IMR-90 (cell line): ENCODE measurements at regions not wholly inside any gene's neighbourhood (a gene's known extent, or its start where the extent isn't known, plus 50 kb on each side); places are given as distances from the start of the nearest gene placed in this dataset.

ENCODE experiments used
- ATAC-seq: fragments of 200-7000 bp; cut with Tn5 transposase; 2 replicates; pipeline ENCODE4 v1.9.1; 2020; ENCODE audit warnings: low read depth, mild to moderate bottlenecking, moderate library complexity
- BruUV-seq: library from RNA; stranded (reverse); fragments of 400-500 nt; replicated peaks from 2 replicates; lab custom pipeline; 2021; lab: Mats Ljungman, UMichigan
- CTCF ChIA-PET: fragments of 300-600 bp; formaldehyde crosslinking; extraction: SDS; loops from one replicate; lab custom pipeline; 2021; ENCODE audit warnings: antibody characterized with exemption; lab: Yijun Ruan, JAX
- POLR2A ChIA-PET: fragments of 300-600 bp; sonication (Branson Sonifier 250); formaldehyde crosslinking; loops from one replicate; lab custom pipeline; 2022; ENCODE audit warnings: antibody characterized with exemption; ENCODE audit not compliant: unreplicated experiment; lab: Charles Lee
- DNase-seq: peaks from one replicate; pipeline ENCODE4 v3.0.0; 2013
- H2AFZ ChIP-seq: replicated peaks from 2 replicates; pipeline ENCODE3; 2013; ENCODE audit warnings: low read length, mild to moderate bottlenecking; ENCODE audit not compliant: poor library complexity
- H2AK5ac ChIP-seq: 2 replicates; pipeline ENCODE4 v1.6.1; 2013; ENCODE audit warnings: low read depth, low read length, inconsistent platforms
- H2AK9ac ChIP-seq: replicated peaks from 2 replicates; pipeline ENCODE3; 2013; ENCODE audit warnings: mild to moderate bottlenecking, low read depth, low read length, moderate library complexity; ENCODE audit not compliant: poor library complexity
- H2BK120ac ChIP-seq: 2 replicates; pipeline ENCODE4 v1.6.1; 2013; ENCODE audit warnings: low read depth, low read length, inconsistent platforms
- H2BK15ac ChIP-seq: 3 replicates; pipeline ENCODE4 v1.6.1; 2013; ENCODE audit warnings: low read depth, low read length, inconsistent platforms
- H2BK20ac ChIP-seq: 2 replicates; pipeline ENCODE4 v1.6.1; 2013; ENCODE audit warnings: low read depth, mild to moderate bottlenecking, inconsistent platforms, low read length, moderate library complexity
- H2BK5ac ChIP-seq: 2 replicates; pipeline ENCODE4 v1.6.1; 2013; ENCODE audit warnings: mild to moderate bottlenecking, low read depth, low read length, inconsistent platforms; ENCODE audit not compliant: poor library complexity, severe bottlenecking
- H3K14ac ChIP-seq: replicated peaks from 2 replicates; pipeline ENCODE4 v1.6.1; 2013; ENCODE audit warnings: low read depth, low read length, inconsistent platforms
- H3K18ac ChIP-seq: 2 replicates; pipeline ENCODE4 v1.6.1; 2013; ENCODE audit warnings: low read depth, low read length, control low read depth
- H3K23ac ChIP-seq: 2 replicates; pipeline ENCODE4 v1.6.1; 2013; ENCODE audit warnings: low read depth, low read length, inconsistent platforms
- H3K27ac ChIP-seq: 2 replicates; pipeline ENCODE4 v1.5.1; 2013; ENCODE audit warnings: mild to moderate bottlenecking, control low read depth, low read length; ENCODE audit not compliant: insufficient read depth
- H3K27me3 ChIP-seq: 2 replicates; pipeline ENCODE4 v1.6.1; 2013; ENCODE audit warnings: low read length; ENCODE audit not compliant: control insufficient read depth, insufficient read depth
- H3K36me3 ChIP-seq: 2 replicates; pipeline ENCODE4 v1.6.1; 2013; ENCODE audit warnings: low read length, mixed read lengths; ENCODE audit not compliant: control insufficient read depth, insufficient read depth
- H3K4ac ChIP-seq: 2 replicates; pipeline ENCODE4 v1.6.1; 2013; ENCODE audit warnings: low read depth, low read length, inconsistent platforms
- H3K4me1 ChIP-seq: 2 replicates; pipeline ENCODE4 v1.6.1; 2013; ENCODE audit warnings: low read length, mixed read lengths; ENCODE audit not compliant: control insufficient read depth, insufficient read depth
- H3K4me2 ChIP-seq: 2 replicates; pipeline ENCODE4 v1.6.1; 2013; ENCODE audit warnings: low read depth, mild to moderate bottlenecking, control low read depth, low read length, moderate library complexity
- H3K4me3 ChIP-seq: 2 replicates; pipeline ENCODE4 v1.5.1; 2013; ENCODE audit warnings: low read depth, mild to moderate bottlenecking, control low read depth, low read length, moderate library complexity; ENCODE audit not compliant: insufficient read depth
- H3K56ac ChIP-seq: 2 replicates; pipeline ENCODE4 v1.6.1; 2013; ENCODE audit warnings: low read length, inconsistent platforms; ENCODE audit not compliant: insufficient read depth; ENCODE audit errors: extremely low read depth
- H3K79me1 ChIP-seq, 2 experiments: 2 replicates each; pipeline ENCODE4 v1.6.1; 2013; ENCODE audit warnings: low read length in 2 of 2, inconsistent platforms in 1 of 2, low read depth in 1 of 2
- H3K9ac ChIP-seq: 2 replicates; pipeline ENCODE4 v1.6.1; 2013; ENCODE audit warnings: low read depth, low read length, control low read depth
- H3K9me1 ChIP-seq: 2 replicates; pipeline ENCODE4 v1.6.1; 2013; ENCODE audit warnings: low read length, inconsistent platforms; ENCODE audit not compliant: insufficient read depth
- H3K9me3 ChIP-seq: 2 replicates; pipeline ENCODE4 v1.6.1; 2013; ENCODE audit warnings: low read length; ENCODE audit not compliant: control insufficient read depth, insufficient read depth
- H4K20me1 ChIP-seq: 2 replicates; pipeline ENCODE4 v1.6.1; 2013; ENCODE audit warnings: low read length, inconsistent platforms; ENCODE audit not compliant: insufficient read depth
- H4K5ac ChIP-seq: 2 replicates; pipeline ENCODE4 v1.6.1; 2013; ENCODE audit warnings: mild to moderate bottlenecking, low read depth, low read length, control low read depth
- H4K8ac ChIP-seq, 2 experiments: 2 replicates each; pipeline ENCODE4 v1.6.1; 2013; ENCODE audit warnings: low read depth in 2 of 2, low read length in 2 of 2, control low read depth in 1 of 2, inconsistent platforms in 1 of 2
- H4K91ac ChIP-seq: 2 replicates; pipeline ENCODE4 v1.6.1; 2013; ENCODE audit warnings: low read depth, low read length, inconsistent platforms; ENCODE audit not compliant: insufficient read depth
- CHD1 ChIP-seq: IDR thresholded peaks from 2 replicates; pipeline ENCODE4 v1.6.1; 2012; ENCODE audit warnings: low read depth, low read length, improper control_type of control experiment
- CTCF ChIP-seq: conservative IDR thresholded peaks from 2 replicates; pipeline ENCODE4 v1.5.1; 2012; ENCODE audit warnings: mild to moderate bottlenecking, low read depth, low read length, improper control_type of control experiment
- MXI1 ChIP-seq: IDR thresholded peaks from 2 replicates; pipeline ENCODE4 v1.6.1; 2012; ENCODE audit warnings: low read depth, mild to moderate bottlenecking, low read length, moderate library complexity, borderline replicate concordance
- RCOR1 ChIP-seq: IDR thresholded peaks from 2 replicates; pipeline ENCODE4 v1.6.1; 2012; ENCODE audit warnings: mild to moderate bottlenecking, low read length, improper control_type of control experiment; ENCODE audit not compliant: insufficient replicate concordance
- WGBS, 2 experiments: methylation state at CpG; one replicate each; pipeline versions ENCODE4 v1.1.5 to v1.1.7; 2013; ENCODE audit warnings: missing lambda C conversion rate in 2 of 2; ENCODE audit not compliant: insufficient read length in 1 of 2; ENCODE audit errors: extremely low coverage in 2 of 2; 5-methylcytosine and 5-hydroxymethylcytosine counted together
- dilution Hi-C: fragments of 300-500 bp; cut with HindIII; formaldehyde crosslinking; loops from one replicate; pipeline ENCODE4 v1.14.3; 2018; ENCODE audit warnings: low sequenced_read_pairs; ENCODE audit not compliant: unreplicated experiment
- in situ Hi-C: fragments of 300-500 bp; cut with MboI; formaldehyde crosslinking; loops from 3 replicates; pipeline ENCODE4 v1.14.3; 2019; ENCODE audit warnings: low sequenced_read_pairs, inconsistent platforms, mixed read lengths
- intact Hi-C: fragments of 100-400 bp; cut with micrococcal nuclease; formaldehyde crosslinking; loops from 2 replicates; pipeline ENCODE4 v1.10.0; 2022

GRCh38 chr18:7381307-7381706, 150.4 kb downstream of the LRRC30 start:
- DNase-seq (no peak), ATAC-seq (no peak)
- no peak overlapping the region for H2BK5ac ChIP-seq
- H3K4me2 ChIP-seq = no peak overlapping the region
- H3K4me1 ChIP-seq = no peaks in the 10 kb centered on the region
- TF ChIP-seq CTCF (no peak), CHD1 (no peak), MXI1 (no peak), RCOR1 (no peak)
- H2BK20ac ChIP-seq = no peak overlapping the region
- H3K27me3 ChIP-seq = no peaks in the 10 kb centered on the region
- no peak overlapping the region for H3K56ac ChIP-seq
- no peaks in the 10 kb centered on the region for H4K20me1 ChIP-seq
- no peak overlapping the region for H3K18ac ChIP-seq
- no peak overlapping the region for H2BK15ac ChIP-seq
- peaks cover 5% of the 10 kb centered on the region; the same call in 1 of the 2 replicates for H3K9me3 ChIP-seq
- H3K79me1 ChIP-seq = no peaks in the 10 kb centered on the region
- intact Hi-C loops (no loop called here), dilution Hi-C loops (no loop called here), in situ Hi-C loops (no loop called here)
- H2AK9ac ChIP-seq = no peak overlapping the region
- no peak overlapping the region for H3K14ac ChIP-seq
- no peak overlapping the region for H2BK120ac ChIP-seq
- CTCF ChIA-PET = no interaction called here
- H2AK5ac ChIP-seq = no peak overlapping the region
- WGBS, 2 experiments = no CpG with 5 or more reads among the region's 9 CpGs
- H3K36me3 ChIP-seq = no peaks in the 10 kb centered on the region
- H3K23ac ChIP-seq = no peak overlapping the region
- H4K5ac ChIP-seq = no peak overlapping the region
- no peak overlapping the region for H4K91ac ChIP-seq
- H3K4me3 ChIP-seq = no peak overlapping the region
- no peak overlapping the region for H3K27ac ChIP-seq
- BruUV-seq = no TSS peak
- H4K8ac ChIP-seq = no peak overlapping the region
- H2AFZ ChIP-seq = no peak overlapping the region
- no peak overlapping the region for H3K4ac ChIP-seq
- H3K9me1 ChIP-seq = no peaks in the 10 kb centered on the region
- H3K9ac ChIP-seq = no peak overlapping the region
- POLR2A ChIA-PET = no interaction called here
